PC-3 (cell line): ENCODE measurements at regions not wholly inside any gene's neighbourhood (a gene's known extent, or its start where the extent isn't known, plus 50 kb on each side); places are given as distances from the start of the nearest gene placed in this dataset.

ENCODE experiments used
- ATAC-seq: fragments of 200-7000 bp; cut with Tn5 transposase; 2 replicates; pipeline ENCODE4 v1.9.1; 2020; ENCODE audit warnings: mild to moderate bottlenecking, moderate library complexity
- BruUV-seq: library from RNA; stranded (reverse); fragments of 400-500 nt; replicated peaks from 2 replicates; lab custom pipeline; 2021; lab: Mats Ljungman, UMichigan
- CTCF ChIA-PET: fragments of 300-600 bp; sonication (Branson Sonifier 250); formaldehyde crosslinking; loops from one replicate; lab custom pipeline; 2022; ENCODE audit warnings: antibody characterized with exemption; lab: Charles Lee
- POLR2A ChIA-PET: fragments of 300-600 bp; sonication (Branson Sonifier 250); formaldehyde crosslinking; loops from one replicate; lab custom pipeline; 2022; ENCODE audit warnings: antibody characterized with exemption; ENCODE audit not compliant: unreplicated experiment; lab: Charles Lee
- DNase-seq: peaks from one replicate; pipeline ENCODE4 v3.0.0-alpha.2; 2015
- H2AFZ ChIP-seq: fragments of 300-600 bp; sonication (generic); 2 replicates; pipeline ENCODE4 v1.6.0; 2016; ENCODE audit warnings: antibody characterized with exemption, low read length
- H3F3A ChIP-seq: fragments of 300-600 bp; sonication (generic); one replicate; pipeline ENCODE4 v1.6.0; 2017; ENCODE audit warnings: antibody characterized with exemption, low read length, control low read depth, mild to moderate bottlenecking; ENCODE audit not compliant: unreplicated experiment
- H3K27ac ChIP-seq: fragments of 300-600 bp; sonication (generic); 2 replicates; pipeline ENCODE4 v1.5.1; 2016; ENCODE audit warnings: mild to moderate bottlenecking, low read length
- H3K27me3 ChIP-seq: fragments of 300-600 bp; sonication (generic); 2 replicates; pipeline ENCODE4 v1.6.1; 2016; ENCODE audit warnings: low read length, mixed read lengths
- H3K36me3 ChIP-seq: fragments of 300-600 bp; sonication (generic); 2 replicates; pipeline ENCODE4 v1.6.1; 2016; ENCODE audit warnings: low read depth, mixed run types, low read length, mixed read lengths
- H3K4me1 ChIP-seq: fragments of 300-600 bp; sonication (generic); 2 replicates; pipeline ENCODE4 v1.5.1; 2016; ENCODE audit warnings: low read length; ENCODE audit not compliant: insufficient read depth
- H3K4me2 ChIP-seq: fragments of 300-600 bp; sonication (generic); 2 replicates; pipeline ENCODE4 v1.6.0; 2016; ENCODE audit warnings: low read length
- H3K4me3 ChIP-seq: fragments of 300-600 bp; sonication (generic); 2 replicates; pipeline ENCODE4 v1.5.1; 2016; ENCODE audit warnings: mild to moderate bottlenecking, low read length, mixed read lengths
- H3K79me2 ChIP-seq: fragments of 300-600 bp; sonication (generic); 2 replicates; pipeline ENCODE4 v1.6.1; 2017; ENCODE audit warnings: low read length, mixed read lengths
- H3K9ac ChIP-seq: fragments of 300-600 bp; sonication (generic); 2 replicates; pipeline ENCODE4 v1.6.0; 2016; ENCODE audit warnings: mild to moderate bottlenecking, low read length
- H3K9me2 ChIP-seq: fragments of 300-600 bp; sonication (generic); replicated peaks from 2 replicates; pipeline ENCODE4 v1.6.1; 2016; ENCODE audit warnings: mixed run types, low read length, mixed read lengths
- H3K9me3 ChIP-seq: fragments of 300-600 bp; sonication (generic); 2 replicates; pipeline ENCODE4 v1.6.1; 2016; ENCODE audit warnings: low read length, mixed read lengths
- H4K20me1 ChIP-seq: fragments of 300-600 bp; sonication (generic); 2 replicates; pipeline ENCODE4 v1.6.1; 2016; ENCODE audit warnings: low read length, mixed read lengths
- CTCF ChIP-seq: fragments of 300-600 bp; sonication (generic); conservative IDR thresholded peaks from 2 replicates; pipeline ENCODE4 v1.5.1; 2017; ENCODE audit warnings: antibody characterized with exemption, low read depth, mild to moderate bottlenecking, low read length
- EZH2 ChIP-seq: fragments of 300-600 bp; sonication (generic); IDR thresholded peaks from one replicate; pipeline ENCODE4 v1.6.1; 2017; ENCODE audit warnings: antibody characterized with exemption, mild to moderate bottlenecking, low read length; ENCODE audit not compliant: unreplicated experiment
- EZH2phosphoT487 ChIP-seq: fragments of 300-600 bp; sonication (generic); IDR thresholded peaks from 2 replicates; pipeline ENCODE4 v1.6.1; 2018; ENCODE audit warnings: mild to moderate bottlenecking, antibody characterized with exemption, low read length, borderline replicate concordance
- intact Hi-C: fragments of 100-400 bp; cut with micrococcal nuclease; formaldehyde crosslinking; loops from 2 replicates; pipeline ENCODE4 v1.9.0; 2023

- POLR2A ChIA-PET = no interaction called here
Measured at GRCh38 chr4:166314902-166315301, 441.9 kb downstream of the TLL1 start.

GRCh38 chr4:166315721-166316467, 442.9 kb downstream of the TLL1 start:
- no peak for ATAC-seq
- POLR2A ChIA-PET = no interaction called here

More at GRCh38 chr4:166314902-166315301, 441.9 kb downstream of the TLL1 start:
- no peaks in the 10 kb centered on the region for H3K27me3 ChIP-seq
- H3K4me3 ChIP-seq = no peak overlapping the region
- CTCF ChIA-PET = interaction anchor here (0.5 kb wide), 1 partner anchor 280 kb away, joined by 4 read pairs; no protein-coding TSS in a partner anchor
- DNase-seq (no peak), ATAC-seq (no peak)
- BruUV-seq = no TSS peak
- H3K9me3 ChIP-seq = no peaks in the 10 kb centered on the region
- intact Hi-C loops = no loop called here
- H3K4me2 ChIP-seq = no peak overlapping the region
- H3K27ac ChIP-seq = no peak overlapping the region
- H3K9ac ChIP-seq = no peak overlapping the region
- H3K9me2 ChIP-seq = no peaks in the 10 kb centered on the region
- H3F3A ChIP-seq = no peaks in the 10 kb centered on the region
- no peaks in the 10 kb centered on the region for H4K20me1 ChIP-seq
- H2AFZ ChIP-seq = no peak overlapping the region
- TF ChIP-seq CTCF (no peak), EZH2 (no peak), EZH2phosphoT487 (no peak)
- no peaks in the 10 kb centered on the region for H3K79me2 ChIP-seq
- H3K4me1 ChIP-seq = peaks cover 21% of the 10 kb centered on the region
- no peaks in the 10 kb centered on the region for H3K36me3 ChIP-seq

More at GRCh38 chr4:166315721-166316467, 442.9 kb downstream of the TLL1 start:
- Histone ChIP-seq H3F3A (no peaks in the 10 kb centered on the region), H3K4me1 (peaks cover 22% of the 10 kb centered on the region), H3K9me2 (no peaks in the 10 kb centered on the region), H2AFZ (no peak overlapping the region), H3K4me3 (no peak overlapping the region), H3K4me2 (no peak overlapping the region), H3K9ac (no peak overlapping the region), H3K27ac (no peak overlapping the region), H3K9me3 (no peaks in the 10 kb centered on the region), H3K27me3 (no peaks in the 10 kb centered on the region), H4K20me1 (no peaks in the 10 kb centered on the region), H3K79me2 (no peaks in the 10 kb centered on the region), H3K36me3 (no peaks in the 10 kb centered on the region)
- TF ChIP-seq EZH2 (no peak), CTCF (no peak), EZH2phosphoT487 (no peak)
- BruUV-seq = no TSS peak
- no peak for DNase-seq
- CTCF ChIA-PET = no interaction called here
- intact Hi-C loops = no loop called here
